Loucy (cell line): ENCODE measurements at regions not wholly inside any gene's neighbourhood (a gene's known extent, or its start where the extent isn't known, plus 50 kb on each side); places are given as distances from the start of the nearest gene placed in this dataset.

Experiments
- CTCF ChIP-seq: fragments of 200-600 bp; sonication (generic); conservative IDR thresholded peaks from 2 replicates; pipeline ENCODE4 v1.5.1; 2014; ENCODE audit warnings: mild to moderate bottlenecking, antibody characterized with exemption, low read length
- EZH2phosphoT487 ChIP-seq: fragments of 200-600 bp; IDR thresholded peaks from 2 replicates; pipeline ENCODE4 v1.6.1; 2018; ENCODE audit warnings: antibody characterized with exemption, mild to moderate bottlenecking, moderate library complexity, borderline replicate concordance

DNA sequence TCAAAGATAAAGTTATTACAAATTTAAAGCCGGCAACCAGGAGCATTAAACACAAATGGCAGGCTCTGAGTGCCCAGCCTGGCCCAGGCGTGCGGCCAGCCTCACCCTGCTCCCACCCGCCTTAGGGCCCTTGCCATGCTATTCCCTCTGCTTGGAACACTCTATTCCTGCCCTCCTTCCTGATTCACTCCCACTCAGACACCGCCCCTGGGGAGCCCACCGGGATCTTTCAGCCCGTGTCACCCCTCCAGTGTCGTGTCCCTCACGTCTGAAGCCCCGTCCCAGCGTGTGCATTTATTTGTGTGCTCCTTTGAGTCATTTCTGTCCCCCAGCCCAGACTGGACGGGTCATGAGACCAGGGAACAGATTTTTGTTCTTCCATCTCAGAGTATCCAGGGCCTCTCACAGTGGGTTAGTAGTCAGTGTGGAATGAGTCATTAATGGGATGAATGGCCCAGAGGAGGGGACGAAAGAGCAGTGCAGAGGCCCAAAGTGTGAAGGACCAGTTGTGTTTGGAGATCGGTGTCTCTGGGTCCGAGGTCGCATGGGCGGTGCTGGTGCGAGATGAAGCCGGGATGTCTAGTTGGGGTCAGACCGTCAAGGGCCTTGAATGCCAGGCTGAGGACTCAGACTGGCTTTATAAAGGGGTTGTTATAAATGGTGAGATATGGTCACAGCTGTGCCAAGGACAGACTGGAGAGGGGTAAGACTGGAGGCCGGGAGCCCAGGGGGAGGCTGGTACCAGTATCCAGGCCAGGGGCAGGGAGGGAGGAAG lies 58.9 kb upstream of the SLC6A6 start:
- no peak for TF ChIP-seq CTCF
- no peak for TF ChIP-seq EZH2phosphoT487
